ENCODE measurements at regions not wholly inside any gene's neighbourhood (a gene's known extent, or its start where the extent isn't known, plus 50 kb on each side); places are given as distances from the start of the nearest gene placed in this dataset.

DNA sequence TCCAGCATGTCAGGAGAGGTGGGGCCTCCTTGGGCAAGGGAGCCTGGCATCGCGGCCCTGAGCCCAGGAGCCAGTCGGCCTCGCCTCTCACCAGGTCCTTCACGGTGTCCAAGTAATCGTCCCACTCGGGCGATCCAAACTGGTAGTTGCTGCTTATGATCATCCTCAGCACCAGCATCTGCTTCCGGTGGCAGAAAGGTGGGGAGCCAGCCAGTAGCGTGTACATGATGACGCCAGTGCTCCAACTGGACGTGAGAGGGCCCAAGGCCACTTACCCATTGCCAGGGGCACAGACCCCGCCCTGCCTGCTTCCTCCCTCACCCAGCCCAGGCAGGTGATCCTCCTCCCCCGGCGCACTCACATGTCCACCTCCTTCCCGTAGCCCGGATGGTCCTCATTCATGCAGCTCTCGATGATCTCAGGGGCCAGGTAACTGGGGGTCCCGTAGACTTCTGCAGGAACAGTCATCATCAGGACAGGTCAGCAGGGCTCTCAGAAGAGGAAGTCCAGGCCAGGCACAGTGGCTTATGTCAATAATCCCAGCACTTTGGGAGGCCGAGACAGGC is 214.7 kb downstream of the OR4C45 start:
- TF ChIP-seq CTCF (conservative IDR thresholded peaks at IDR 0.05) (no peak), ZFX (IDR thresholded peaks at IDR 0.05) (no peak)
